GM12878 (cell line): ENCODE measurements at regions not wholly inside any gene's neighbourhood (a gene's known extent, or its start where the extent isn't known, plus 50 kb on each side); places are given as distances from the start of the nearest gene placed in this dataset.

ENCODE experiments used
- ATF3 ChIP-seq: IDR thresholded peaks from 2 replicates; pipeline ENCODE4 v1.6.1; 2011; ENCODE audit warnings: low read depth, mild to moderate bottlenecking, low read length, moderate library complexity, borderline replicate concordance; ENCODE audit errors: extremely low read depth
- CTCF ChIP-seq, 3 experiments: IDR thresholded peaks in 2 of 3; conservative IDR thresholded peaks in 1 of 3; 2 replicates each; pipeline ENCODE4 v1.5.1; 2011; ENCODE audit warnings: low read depth in 3 of 3, low read length in 3 of 3, mild to moderate bottlenecking in 3 of 3, control low read depth in 2 of 3, moderate library complexity in 2 of 3, inconsistent platforms in 1 of 3, mixed read lengths in 1 of 3; ENCODE audit not compliant: control insufficient read depth in 2 of 3, insufficient read depth in 1 of 3; ENCODE audit errors: extremely low read depth in 1 of 3
- EP300 ChIP-seq, 2 experiments: fragments of 150-350 bp in 1 of 2; IDR thresholded peaks; 2 replicates each; pipeline ENCODE4 v1.6.1; 2011 to 2012; ENCODE audit warnings: low read depth in 2 of 2, low read length in 2 of 2, borderline replicate concordance in 1 of 2, improper control_type of control experiment in 1 of 2, inconsistent platforms in 1 of 2; ENCODE audit not compliant: control insufficient read depth in 1 of 2
- PML ChIP-seq: IDR thresholded peaks from 2 replicates; pipeline ENCODE4 v1.6.1; 2012; ENCODE audit warnings: low read length, inconsistent platforms
- POLR2AphosphoS5 ChIP-seq: IDR thresholded peaks from 2 replicates; pipeline ENCODE4 v1.6.1; 2011; ENCODE audit warnings: mild to moderate bottlenecking, low read length, inconsistent platforms
- ZBTB33 ChIP-seq: fragments of 450-650 bp; IDR thresholded peaks from 2 replicates; pipeline ENCODE4 v1.6.1; 2017; ENCODE audit warnings: mild to moderate bottlenecking

- TF ChIP-seq PML = no peak
- no peak for TF ChIP-seq ZBTB33
- no peak for TF ChIP-seq CTCF (IDR thresholded peaks at IDR 0.05 in 2 of 3, conservative IDR thresholded peaks at IDR 0.05 in 1 of 3; ENCODE audit: control insufficient read depth in 2 of 3, extremely low read depth in 1 of 3, insufficient read depth in 1 of 3, low read depth in 3 of 3, low read length in 3 of 3)
- no peak for TF ChIP-seq ATF3
- TF ChIP-seq POLR2AphosphoS5 = no peak
- TF ChIP-seq EP300 (IDR thresholded peaks at IDR 0.05; ENCODE audit: borderline replicate concordance in 1 of 2, control insufficient read depth in 1 of 2, low read depth in 2 of 2, low read length in 2 of 2) = no peak
Measured at GRCh38 chr18:60911504-60911903, 421.7 kb upstream of the CDH20 start.
